ENCODE measurements at regions not wholly inside any gene's neighbourhood (a gene's known extent, or its start where the extent isn't known, plus 50 kb on each side); places are given as distances from the start of the nearest gene placed in this dataset.

- no peaks in the 10 kb centered on the region for H3K36me3 ChIP-seq
- H3K4me3 ChIP-seq (ENCODE audit: low read depth in 1 of 2, low read length in 1 of 2), result no peak overlapping the region
- no peaks in the 10 kb centered on the region for H3K9me3 ChIP-seq
- no peaks in the 10 kb centered on the region for H3K27me3 ChIP-seq
- no peaks in the 10 kb centered on the region for H3K4me1 ChIP-seq (ENCODE audit: control insufficient read depth in 1 of 2, insufficient read depth in 1 of 2, low read depth in 1 of 2, low read length in 1 of 2)
- no peak for TF ChIP-seq CTCF (IDR thresholded peaks at IDR 0.05)
- no peak overlapping the region for H3K27ac ChIP-seq
Observed at GRCh38 chr13:105785436-105785835, 750.0 kb downstream of the EFNB2 start.

GRCh38 chr13:105783261-105783660 lies 752.2 kb downstream of the EFNB2 start:
- Histone ChIP-seq H3K4me3 (ENCODE audit: low read depth in 1 of 2, low read length in 1 of 2) (no peak overlapping the region), H3K4me1 (ENCODE audit: control insufficient read depth in 1 of 2, insufficient read depth in 1 of 2, low read depth in 1 of 2, low read length in 1 of 2) (no peaks in the 10 kb centered on the region), H3K36me3 (no peaks in the 10 kb centered on the region), H3K27ac (no peak overlapping the region), H3K27me3 (no peaks in the 10 kb centered on the region), H3K9me3 (no peaks in the 10 kb centered on the region)
- TF ChIP-seq CTCF (IDR thresholded peaks at IDR 0.05), result no peak

- no peak for TF ChIP-seq CTCF (IDR thresholded peaks at IDR 0.05)
- H3K27me3 ChIP-seq, result no peaks in the 10 kb centered on the region
Observed at GRCh38 chr13:105778196-105778595, 757.3 kb downstream of the EFNB2 start.

GRCh38 chr13:105774739-105775460 lies 760.6 kb downstream of the EFNB2 start:
- H3K4me1 ChIP-seq (ENCODE audit: control insufficient read depth in 1 of 2, insufficient read depth in 1 of 2, low read depth in 1 of 2, low read length in 1 of 2), result no peaks in the 10 kb centered on the region
- no peak overlapping the region for H3K27ac ChIP-seq
- no peaks in the 10 kb centered on the region for H3K36me3 ChIP-seq
- H3K4me3 ChIP-seq (ENCODE audit: low read depth in 1 of 2, low read length in 1 of 2), result no peak overlapping the region
- no peak for TF ChIP-seq CTCF (IDR thresholded peaks at IDR 0.05)
- H3K9me3 ChIP-seq, result no peaks in the 10 kb centered on the region
- no peaks in the 10 kb centered on the region for H3K27me3 ChIP-seq

More at GRCh38 chr13:105778196-105778595, 757.3 kb downstream of the EFNB2 start:
- no peak overlapping the region for H3K27ac ChIP-seq
- no peak overlapping the region for H3K4me3 ChIP-seq (ENCODE audit: low read depth in 1 of 2, low read length in 1 of 2)
- no peaks in the 10 kb centered on the region for H3K4me1 ChIP-seq (ENCODE audit: control insufficient read depth in 1 of 2, insufficient read depth in 1 of 2, low read depth in 1 of 2, low read length in 1 of 2)
- H3K9me3 ChIP-seq, result no peaks in the 10 kb centered on the region
- no peaks in the 10 kb centered on the region for H3K36me3 ChIP-seq

- Histone ChIP-seq H3K27ac (no peak overlapping the region), H3K36me3 (no peaks in the 10 kb centered on the region), H3K4me3 (ENCODE audit: low read depth in 1 of 2, low read length in 1 of 2) (no peak overlapping the region), H3K4me1 (ENCODE audit: control insufficient read depth in 1 of 2, insufficient read depth in 1 of 2, low read depth in 1 of 2, low read length in 1 of 2) (no peaks in the 10 kb centered on the region), H3K27me3 (no peaks in the 10 kb centered on the region), H3K9me3 (no peaks in the 10 kb centered on the region)
- no peak for TF ChIP-seq CTCF (IDR thresholded peaks at IDR 0.05)
Observed at GRCh38 chr13:105773863-105774538, 761.5 kb downstream of the EFNB2 start.

Measured in neutrophil (primary cell).